IMR-90 (cell line): ENCODE measurements at regions not wholly inside any gene's neighbourhood (a gene's known extent, or its start where the extent isn't known, plus 50 kb on each side); places are given as distances from the start of the nearest gene placed in this dataset.

Experiments used
- ATAC-seq: fragments of 200-7000 bp; cut with Tn5 transposase; 2 replicates; pipeline ENCODE4 v1.9.1; 2020; ENCODE audit warnings: low read depth, mild to moderate bottlenecking, moderate library complexity
- BruUV-seq: library from RNA; stranded (reverse); fragments of 400-500 nt; replicated peaks from 2 replicates; lab custom pipeline; 2021; lab: Mats Ljungman, UMichigan
- CTCF ChIA-PET: fragments of 300-600 bp; formaldehyde crosslinking; extraction: SDS; loops from one replicate; lab custom pipeline; 2021; ENCODE audit warnings: antibody characterized with exemption; lab: Yijun Ruan, JAX
- POLR2A ChIA-PET: fragments of 300-600 bp; sonication (Branson Sonifier 250); formaldehyde crosslinking; loops from one replicate; lab custom pipeline; 2022; ENCODE audit warnings: antibody characterized with exemption; ENCODE audit not compliant: unreplicated experiment; lab: Charles Lee
- DNase-seq: peaks from one replicate; pipeline ENCODE4 v3.0.0; 2013
- H2AFZ ChIP-seq: replicated peaks from 2 replicates; pipeline ENCODE3; 2013; ENCODE audit warnings: low read length, mild to moderate bottlenecking; ENCODE audit not compliant: poor library complexity
- H2AK5ac ChIP-seq: 2 replicates; pipeline ENCODE4 v1.6.1; 2013; ENCODE audit warnings: low read depth, low read length, inconsistent platforms
- H2AK9ac ChIP-seq: replicated peaks from 2 replicates; pipeline ENCODE3; 2013; ENCODE audit warnings: mild to moderate bottlenecking, low read depth, low read length, moderate library complexity; ENCODE audit not compliant: poor library complexity
- H2BK120ac ChIP-seq: 2 replicates; pipeline ENCODE4 v1.6.1; 2013; ENCODE audit warnings: low read depth, low read length, inconsistent platforms
- H2BK15ac ChIP-seq: 3 replicates; pipeline ENCODE4 v1.6.1; 2013; ENCODE audit warnings: low read depth, low read length, inconsistent platforms
- H2BK20ac ChIP-seq: 2 replicates; pipeline ENCODE4 v1.6.1; 2013; ENCODE audit warnings: low read depth, mild to moderate bottlenecking, inconsistent platforms, low read length, moderate library complexity
- H2BK5ac ChIP-seq: 2 replicates; pipeline ENCODE4 v1.6.1; 2013; ENCODE audit warnings: mild to moderate bottlenecking, low read depth, low read length, inconsistent platforms; ENCODE audit not compliant: poor library complexity, severe bottlenecking
- H3K14ac ChIP-seq: replicated peaks from 2 replicates; pipeline ENCODE4 v1.6.1; 2013; ENCODE audit warnings: low read depth, low read length, inconsistent platforms
- H3K18ac ChIP-seq: 2 replicates; pipeline ENCODE4 v1.6.1; 2013; ENCODE audit warnings: low read depth, low read length, control low read depth
- H3K23ac ChIP-seq: 2 replicates; pipeline ENCODE4 v1.6.1; 2013; ENCODE audit warnings: low read depth, low read length, inconsistent platforms
- H3K27ac ChIP-seq: 2 replicates; pipeline ENCODE4 v1.5.1; 2013; ENCODE audit warnings: mild to moderate bottlenecking, control low read depth, low read length; ENCODE audit not compliant: insufficient read depth
- H3K27me3 ChIP-seq: 2 replicates; pipeline ENCODE4 v1.6.1; 2013; ENCODE audit warnings: low read length; ENCODE audit not compliant: control insufficient read depth, insufficient read depth
- H3K36me3 ChIP-seq: 2 replicates; pipeline ENCODE4 v1.6.1; 2013; ENCODE audit warnings: low read length, mixed read lengths; ENCODE audit not compliant: control insufficient read depth, insufficient read depth
- H3K4ac ChIP-seq: 2 replicates; pipeline ENCODE4 v1.6.1; 2013; ENCODE audit warnings: low read depth, low read length, inconsistent platforms
- H3K4me1 ChIP-seq: 2 replicates; pipeline ENCODE4 v1.6.1; 2013; ENCODE audit warnings: low read length, mixed read lengths; ENCODE audit not compliant: control insufficient read depth, insufficient read depth
- H3K4me2 ChIP-seq: 2 replicates; pipeline ENCODE4 v1.6.1; 2013; ENCODE audit warnings: low read depth, mild to moderate bottlenecking, control low read depth, low read length, moderate library complexity
- H3K4me3 ChIP-seq: 2 replicates; pipeline ENCODE4 v1.5.1; 2013; ENCODE audit warnings: low read depth, mild to moderate bottlenecking, control low read depth, low read length, moderate library complexity; ENCODE audit not compliant: insufficient read depth
- H3K56ac ChIP-seq: 2 replicates; pipeline ENCODE4 v1.6.1; 2013; ENCODE audit warnings: low read length, inconsistent platforms; ENCODE audit not compliant: insufficient read depth; ENCODE audit errors: extremely low read depth
- H3K79me1 ChIP-seq, 2 experiments: 2 replicates each; pipeline ENCODE4 v1.6.1; 2013; ENCODE audit warnings: low read length in 2 of 2, inconsistent platforms in 1 of 2, low read depth in 1 of 2
- H3K9ac ChIP-seq: 2 replicates; pipeline ENCODE4 v1.6.1; 2013; ENCODE audit warnings: low read depth, low read length, control low read depth
- H3K9me1 ChIP-seq: 2 replicates; pipeline ENCODE4 v1.6.1; 2013; ENCODE audit warnings: low read length, inconsistent platforms; ENCODE audit not compliant: insufficient read depth
- H3K9me3 ChIP-seq: 2 replicates; pipeline ENCODE4 v1.6.1; 2013; ENCODE audit warnings: low read length; ENCODE audit not compliant: control insufficient read depth, insufficient read depth
- H4K20me1 ChIP-seq: 2 replicates; pipeline ENCODE4 v1.6.1; 2013; ENCODE audit warnings: low read length, inconsistent platforms; ENCODE audit not compliant: insufficient read depth
- H4K5ac ChIP-seq: 2 replicates; pipeline ENCODE4 v1.6.1; 2013; ENCODE audit warnings: mild to moderate bottlenecking, low read depth, low read length, control low read depth
- H4K8ac ChIP-seq, 2 experiments: 2 replicates each; pipeline ENCODE4 v1.6.1; 2013; ENCODE audit warnings: low read depth in 2 of 2, low read length in 2 of 2, control low read depth in 1 of 2, inconsistent platforms in 1 of 2
- H4K91ac ChIP-seq: 2 replicates; pipeline ENCODE4 v1.6.1; 2013; ENCODE audit warnings: low read depth, low read length, inconsistent platforms; ENCODE audit not compliant: insufficient read depth
- BHLHE40 ChIP-seq: fragments of 150-350 bp; IDR thresholded peaks from 2 replicates; pipeline ENCODE4 v1.6.1; 2016; ENCODE audit warnings: mild to moderate bottlenecking, low read depth, low read length
- CEBPB ChIP-seq: IDR thresholded peaks from 2 replicates; pipeline ENCODE4 v1.6.1; 2012; ENCODE audit warnings: low read depth, low read length, improper control_type of control experiment
- ELK1 ChIP-seq: fragments of 150-350 bp; IDR thresholded peaks from 2 replicates; pipeline ENCODE4 v1.6.1; 2016; ENCODE audit warnings: low read depth, mild to moderate bottlenecking, low read length, moderate library complexity, borderline replicate concordance
- MAZ ChIP-seq: IDR thresholded peaks from 2 replicates; pipeline ENCODE4 v1.6.1; 2012; ENCODE audit warnings: low read depth, mild to moderate bottlenecking, low read length, improper control_type of control experiment, moderate library complexity, borderline replicate concordance
- MXI1 ChIP-seq: IDR thresholded peaks from 2 replicates; pipeline ENCODE4 v1.6.1; 2012; ENCODE audit warnings: low read depth, mild to moderate bottlenecking, low read length, moderate library complexity, borderline replicate concordance
- WGBS, 2 experiments: methylation state at CpG; one replicate each; pipeline versions ENCODE4 v1.1.5 to v1.1.7; 2013; ENCODE audit warnings: missing lambda C conversion rate in 2 of 2; ENCODE audit not compliant: insufficient read length in 1 of 2; ENCODE audit errors: extremely low coverage in 2 of 2; 5-methylcytosine and 5-hydroxymethylcytosine counted together
- dilution Hi-C: fragments of 300-500 bp; cut with HindIII; formaldehyde crosslinking; loops from one replicate; pipeline ENCODE4 v1.14.3; 2018; ENCODE audit warnings: low sequenced_read_pairs; ENCODE audit not compliant: unreplicated experiment
- in situ Hi-C: fragments of 300-500 bp; cut with MboI; formaldehyde crosslinking; loops from 3 replicates; pipeline ENCODE4 v1.14.3; 2019; ENCODE audit warnings: low sequenced_read_pairs, inconsistent platforms, mixed read lengths
- intact Hi-C: fragments of 100-400 bp; cut with micrococcal nuclease; formaldehyde crosslinking; loops from 2 replicates; pipeline ENCODE4 v1.10.0; 2022

- Histone ChIP-seq H2BK15ac (no peak overlapping the region), H3K27me3 (no peaks in the 10 kb centered on the region), H3K4me3 (no peak overlapping the region), H4K8ac (no peak overlapping the region), H4K5ac (no peak overlapping the region), H4K20me1 (no peaks in the 10 kb centered on the region), H3K9ac (no peak overlapping the region), H3K4me2 (no peak overlapping the region), H3K23ac (no peak overlapping the region), H3K27ac (no peak overlapping the region), H2BK20ac (no peak overlapping the region), H3K4me1 (no peaks in the 10 kb centered on the region), H2BK120ac (no peak overlapping the region), H2AK5ac (no peak overlapping the region), H2AK9ac (no peak overlapping the region), H3K9me3 (peaks cover 1% of the 10 kb centered on the region; the same call in 1 of the 2 replicates), H2AFZ (no peak overlapping the region), H3K18ac (no peak overlapping the region), H3K4ac (no peak overlapping the region), H3K36me3 (no peaks in the 10 kb centered on the region), H3K56ac (no peak overlapping the region), H3K14ac (no peak overlapping the region), H3K9me1 (no peaks in the 10 kb centered on the region), H2BK5ac (no peak overlapping the region), H3K79me1 (no peaks in the 10 kb centered on the region), H4K91ac (no peak overlapping the region)
- no CpG with 5 or more reads among the region's 5 CpGs for WGBS, 2 experiments
- ATAC-seq = no peak
- ChIA-PET POLR2A (no interaction called here), CTCF (no interaction called here)
- no peak for DNase-seq
- in situ Hi-C loops = no loop called here
- intact Hi-C loops = no loop called here
- no peak for TF ChIP-seq MXI1
- no peak for TF ChIP-seq MAZ
- TF ChIP-seq ELK1 = no peak
- TF ChIP-seq CEBPB = no peak
- TF ChIP-seq BHLHE40 = no peak
- dilution Hi-C loops = no loop called here
- BruUV-seq = no TSS peak
Measured at GRCh38 chr4:86461849-86462248, 102.0 kb upstream of the MAPK10 start.
